Kidney epithelial cell (primary cell): ENCODE measurements at regions not wholly inside any gene's neighbourhood (a gene's known extent, or its start where the extent isn't known, plus 50 kb on each side); places are given as distances from the start of the nearest gene placed in this dataset.
A peak's percentile ranks its signal among the peaks of the same experiment; 100 is the strongest.

ENCODE experiments used
- DNase-seq: peaks from one replicate; pipeline ENCODE4 v3.0.0-alpha.2; 2010; ENCODE audit warnings: low read depth
- H3K27me3 ChIP-seq: 2 replicates; pipeline ENCODE4 v1.6.0; 2011; ENCODE audit warnings: low read length; ENCODE audit not compliant: control insufficient read depth, insufficient read depth
- H3K36me3 ChIP-seq: 2 replicates; pipeline ENCODE4 v1.5.1; 2011; ENCODE audit warnings: low read length; ENCODE audit not compliant: control insufficient read depth, insufficient read depth
- H3K4me3 ChIP-seq: 2 replicates; pipeline ENCODE4 v1.5.1; 2011; ENCODE audit warnings: low read depth, mild to moderate bottlenecking, control low read depth, low read length
- CTCF ChIP-seq: IDR thresholded peaks from 2 replicates; pipeline ENCODE4 v1.5.1; 2011; ENCODE audit warnings: mild to moderate bottlenecking, moderate library complexity, low read length, control low read depth, inconsistent platforms; ENCODE audit not compliant: insufficient read depth, poor library complexity, severe bottlenecking

- Histone ChIP-seq H3K36me3 (no peaks in the 10 kb centered on the region), H3K27me3 (no peaks in the 10 kb centered on the region), H3K4me3 (no peak overlapping the region)
- no peak for TF ChIP-seq CTCF
- DNase-seq = peak; percentile 63
Measured at GRCh38 chr3:27596921-27597320, 112.7 kb upstream of the SLC4A7 start.

DNA sequence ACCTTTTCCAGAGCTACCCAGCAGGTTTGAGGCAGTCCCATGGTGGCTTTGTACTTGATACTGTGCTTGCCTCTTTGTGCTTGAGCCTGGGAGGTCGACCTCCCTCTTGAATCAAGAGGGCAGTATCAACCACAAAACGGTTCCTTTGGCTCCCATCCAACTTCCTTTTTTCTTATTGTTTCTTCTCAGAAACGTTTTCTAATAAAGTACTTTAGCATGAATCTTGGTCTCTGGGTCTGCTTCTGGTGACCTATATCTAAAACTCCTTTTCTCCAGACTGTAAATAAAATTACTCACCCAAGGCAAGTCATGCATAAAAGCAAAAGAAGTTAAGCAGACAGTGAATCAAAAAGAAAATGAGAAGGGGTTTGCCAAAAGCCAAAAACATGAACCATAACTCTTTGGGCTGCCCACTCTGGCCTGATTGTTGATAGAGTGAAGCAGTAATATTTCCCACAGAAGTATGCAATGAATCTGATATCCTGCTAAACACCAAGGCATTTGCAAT lies 112.2 kb upstream of the SLC4A7 start:
- no peak for TF ChIP-seq CTCF
- Histone ChIP-seq H3K36me3 (no peaks in the 10 kb centered on the region), H3K27me3 (no peaks in the 10 kb centered on the region), H3K4me3 (no peak overlapping the region)
- DNase-seq = peak; percentile 58

DNA sequence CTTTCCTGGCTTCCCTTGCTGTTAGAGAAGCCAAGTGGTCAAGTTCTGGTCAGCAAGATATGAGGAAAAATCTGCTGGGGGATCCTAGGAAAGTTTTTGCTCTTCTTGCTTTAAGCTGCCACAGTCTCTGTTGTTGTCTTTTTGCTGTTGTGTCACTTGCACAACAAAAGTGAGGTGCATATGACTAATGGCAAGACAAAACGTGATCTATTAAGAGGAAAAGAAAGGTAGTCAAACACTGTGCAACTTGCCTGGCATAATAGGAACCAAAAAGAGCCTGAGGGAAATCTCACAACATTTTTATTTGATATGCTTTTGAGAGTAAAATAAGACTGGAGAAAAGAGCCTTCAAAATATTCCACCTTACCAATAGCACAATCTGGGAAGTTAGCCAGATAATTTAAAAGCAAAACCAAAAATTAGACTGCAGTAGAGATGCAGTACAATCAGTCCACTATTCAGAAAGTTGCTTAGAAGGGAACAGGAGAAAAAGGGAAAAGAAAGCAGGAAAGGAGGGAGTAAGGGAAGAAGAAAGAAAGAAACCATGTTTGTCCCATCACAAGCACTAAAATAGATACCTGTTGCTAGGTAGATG lies 110.0 kb upstream of the SLC4A7 start:
- H3K27me3 ChIP-seq = no peaks in the 10 kb centered on the region
- DNase-seq = no peak

DNA sequence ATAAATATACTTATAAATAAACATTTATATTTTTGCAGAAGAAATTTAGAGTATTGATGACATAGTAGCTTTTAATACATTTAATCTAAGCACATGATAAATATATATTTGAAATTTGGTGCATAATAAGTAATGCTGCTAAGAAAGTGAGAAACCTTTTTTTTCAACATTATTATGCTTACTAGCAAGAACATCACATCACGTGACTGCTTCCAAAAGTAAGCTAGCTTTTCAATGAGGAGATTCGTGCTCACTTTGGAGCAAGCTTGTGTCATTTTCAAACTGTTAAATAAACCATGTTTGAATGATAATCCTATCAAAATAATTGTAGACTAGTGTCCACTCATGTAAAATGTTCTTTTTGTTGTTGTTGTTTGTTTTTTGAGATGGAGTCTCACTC lies 109.0 kb upstream of the SLC4A7 start:
- no peak for DNase-seq
- no peak for TF ChIP-seq CTCF
- Histone ChIP-seq H3K27me3 (no peaks in the 10 kb centered on the region), H3K36me3 (no peaks in the 10 kb centered on the region), H3K4me3 (no peak overlapping the region)

More for the DNA sequence above, 110.0 kb upstream of the SLC4A7 start:
- no peak for TF ChIP-seq CTCF
- no peak overlapping the region for H3K4me3 ChIP-seq
- no peaks in the 10 kb centered on the region for H3K36me3 ChIP-seq

- Histone ChIP-seq H3K27me3 (no peaks in the 10 kb centered on the region), H3K36me3 (no peaks in the 10 kb centered on the region), H3K4me3 (no peak overlapping the region)
- no peak for DNase-seq
- TF ChIP-seq CTCF = no peak
Measured at GRCh38 chr3:27591312-27592210, 107.4 kb upstream of the SLC4A7 start.
